ENCODE measurements at regions not wholly inside any gene's neighbourhood (a gene's known extent, or its start where the extent isn't known, plus 50 kb on each side); places are given as distances from the start of the nearest gene placed in this dataset.

DNA sequence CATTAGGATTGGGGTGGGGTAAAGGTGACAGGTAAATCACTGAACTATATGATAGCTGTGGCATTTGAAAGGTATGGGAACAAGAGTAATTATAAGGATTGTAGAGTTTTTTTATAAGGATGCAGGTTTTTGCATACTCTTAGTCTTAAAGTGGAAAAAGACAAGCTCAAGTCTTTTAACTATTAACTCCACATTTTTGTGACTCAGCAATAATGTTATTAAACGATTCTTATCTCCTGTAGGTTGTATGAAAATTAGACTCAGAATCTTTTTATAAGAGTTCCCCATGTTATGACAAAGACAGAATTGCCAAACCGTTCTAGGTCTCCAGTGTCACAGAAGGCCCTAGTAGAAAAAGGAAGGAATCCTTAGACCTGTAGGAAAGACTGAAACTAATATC lies 49.9 kb upstream of the TTLL7 start:
- no peak for DNase-seq (ENCODE audit: insufficient read length, low spot score)
- no peak for TF ChIP-seq POLR2A (IDR thresholded peaks at IDR 0.05; ENCODE audit: low read depth, low read length)
- no peak for FAIRE-seq

Measured in H54 (cell line).